Loucy (cell line): ENCODE measurements at regions not wholly inside any gene's neighbourhood (a gene's known extent, or its start where the extent isn't known, plus 50 kb on each side); places are given as distances from the start of the nearest gene placed in this dataset.

ENCODE experiments used
- H2AFZ ChIP-seq: fragments of 200-600 bp; sonication (generic); 2 replicates; pipeline ENCODE4 v1.6.0; 2016; ENCODE audit warnings: antibody characterized with exemption, mild to moderate bottlenecking, low read length, moderate library complexity
- H3F3A ChIP-seq: fragments of 200-600 bp; 2 replicates; pipeline ENCODE4 v1.6.0; 2016; ENCODE audit warnings: antibody characterized with exemption, low read depth, mild to moderate bottlenecking
- H3K27me3 ChIP-seq: fragments of 200-600 bp; sonication (generic); 2 replicates; pipeline ENCODE4 v1.6.1; 2014; ENCODE audit warnings: low read length, mild to moderate bottlenecking; ENCODE audit not compliant: insufficient read depth, poor library complexity, severe bottlenecking
- H3K36me3 ChIP-seq: fragments of 200-600 bp; sonication (generic); 2 replicates; pipeline ENCODE4 v1.6.1; 2016; ENCODE audit warnings: low read length; ENCODE audit not compliant: insufficient read depth
- H3K4me1 ChIP-seq: fragments of 200-600 bp; sonication (generic); 2 replicates; pipeline ENCODE4 v1.5.1; 2014; ENCODE audit warnings: low read length, mild to moderate bottlenecking; ENCODE audit not compliant: insufficient read depth, poor library complexity, severe bottlenecking
- H3K4me2 ChIP-seq: fragments of 200-600 bp; sonication (generic); 2 replicates; pipeline ENCODE4 v1.6.0; 2014; ENCODE audit warnings: antibody characterized with exemption, low read length, low read depth, mild to moderate bottlenecking; ENCODE audit not compliant: poor library complexity, severe bottlenecking
- H3K4me3 ChIP-seq: fragments of 200-600 bp; sonication (generic); 2 replicates; pipeline ENCODE4 v1.5.1; 2014; ENCODE audit warnings: low read length, mild to moderate bottlenecking, mixed read lengths; ENCODE audit not compliant: poor library complexity, severe bottlenecking
- H3K79me2 ChIP-seq: fragments of 200-600 bp; sonication (generic); 2 replicates; pipeline ENCODE4 v1.6.1; 2014; ENCODE audit warnings: low read length; ENCODE audit not compliant: insufficient read depth
- H3K9ac ChIP-seq: fragments of 200-600 bp; sonication (generic); 2 replicates; pipeline ENCODE4 v1.6.0; 2014; ENCODE audit warnings: mild to moderate bottlenecking, low read depth, low read length, moderate library complexity; ENCODE audit not compliant: poor library complexity, severe bottlenecking
- H3K9me2 ChIP-seq: fragments of 200-600 bp; sonication (generic); replicated peaks from 2 replicates; pipeline ENCODE4 v1.6.1; 2016; ENCODE audit warnings: low read depth, low read length, mixed read lengths
- H3K9me3 ChIP-seq: fragments of 200-600 bp; sonication (generic); 2 replicates; pipeline ENCODE4 v1.6.1; 2014; ENCODE audit warnings: mild to moderate bottlenecking, antibody characterized with exemption, low read length, low read depth; ENCODE audit not compliant: insufficient read depth
- H4K20me1 ChIP-seq: fragments of 200-600 bp; sonication (generic); 2 replicates; pipeline ENCODE4 v1.6.0; 2014; ENCODE audit warnings: antibody characterized with exemption, low read length, mild to moderate bottlenecking; ENCODE audit not compliant: insufficient read depth, poor library complexity, severe bottlenecking
- CTCF ChIP-seq: fragments of 200-600 bp; sonication (generic); conservative IDR thresholded peaks from 2 replicates; pipeline ENCODE4 v1.5.1; 2014; ENCODE audit warnings: mild to moderate bottlenecking, antibody characterized with exemption, low read length
- EZH2phosphoT487 ChIP-seq: fragments of 200-600 bp; IDR thresholded peaks from 2 replicates; pipeline ENCODE4 v1.6.1; 2018; ENCODE audit warnings: antibody characterized with exemption, mild to moderate bottlenecking, moderate library complexity, borderline replicate concordance

DNA sequence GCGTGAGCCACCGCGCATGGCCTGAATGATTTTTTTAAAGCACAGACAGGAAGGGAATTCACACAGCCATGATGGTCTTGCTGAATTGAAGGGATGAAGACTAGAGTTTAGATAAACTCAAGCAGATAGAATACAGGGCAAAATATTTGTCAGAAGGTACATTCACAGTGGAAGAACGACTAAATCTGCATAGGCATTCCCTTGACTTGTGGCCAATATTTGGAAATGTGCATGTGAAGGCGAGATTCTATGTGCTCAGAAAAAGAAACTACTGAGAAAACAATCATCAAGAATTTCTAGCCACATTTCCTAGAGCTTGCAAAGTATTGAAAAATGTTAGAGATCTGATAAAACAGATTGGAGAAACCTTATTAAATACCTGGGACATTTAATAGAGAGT, 1166.2 kb downstream of the DNAJB9 start:
- H3K4me3 ChIP-seq = no peak overlapping the region
- no peak for TF ChIP-seq CTCF
- no peak for TF ChIP-seq EZH2phosphoT487
- no peaks in the 10 kb centered on the region for H3K27me3 ChIP-seq
- no peaks in the 10 kb centered on the region for H3K9me3 ChIP-seq
- no peak overlapping the region for H3K4me2 ChIP-seq
- H3K4me1 ChIP-seq = no peaks in the 10 kb centered on the region
- H3K36me3 ChIP-seq = no peaks in the 10 kb centered on the region
- H2AFZ ChIP-seq = no peak overlapping the region
- H4K20me1 ChIP-seq = no peaks in the 10 kb centered on the region
- H3K79me2 ChIP-seq = no peaks in the 10 kb centered on the region
- no peak overlapping the region for H3K9ac ChIP-seq
- no peaks in the 10 kb centered on the region for H3F3A ChIP-seq
- no peaks in the 10 kb centered on the region for H3K9me2 ChIP-seq

DNA sequence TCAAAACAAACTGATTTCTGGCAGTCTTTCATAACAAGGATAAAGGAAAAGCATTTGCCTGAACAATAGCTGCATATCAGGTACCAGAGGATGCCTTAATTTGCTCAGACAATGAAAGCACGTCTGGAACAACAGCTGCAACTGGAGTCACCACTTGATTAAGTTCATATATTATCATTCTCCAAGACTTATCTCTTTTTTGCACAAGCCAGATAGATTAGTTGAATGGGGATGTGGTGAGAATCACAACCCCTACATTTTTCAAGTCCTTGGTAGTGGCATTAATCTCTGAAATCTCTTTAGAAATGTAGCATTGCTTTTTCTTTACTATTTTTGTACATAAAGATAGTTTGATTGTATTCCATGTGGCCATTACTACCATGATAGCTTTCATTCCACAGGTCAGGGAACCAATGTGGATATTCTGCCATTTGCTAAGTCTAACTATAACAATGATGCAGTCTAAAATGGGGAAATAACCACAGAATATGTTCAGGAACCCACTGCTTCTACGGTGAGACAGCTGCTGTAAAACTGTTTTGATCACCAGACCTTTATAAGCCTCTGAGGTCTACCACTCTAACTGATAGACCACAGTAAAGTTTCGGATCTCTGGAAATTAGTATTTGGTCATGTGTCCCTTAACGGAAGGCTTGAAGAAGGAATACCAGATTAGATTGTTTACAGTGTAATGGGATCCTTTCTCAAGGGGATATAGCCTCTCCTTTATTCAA, 1176.2 kb downstream of the DNAJB9 start:
- no peaks in the 10 kb centered on the region for H3K9me2 ChIP-seq
- no peaks in the 10 kb centered on the region for H4K20me1 ChIP-seq
- H3K9me3 ChIP-seq = no peaks in the 10 kb centered on the region
- H3K4me3 ChIP-seq = no peak overlapping the region
- H2AFZ ChIP-seq = no peak overlapping the region
- no peaks in the 10 kb centered on the region for H3K36me3 ChIP-seq
- no peaks in the 10 kb centered on the region for H3F3A ChIP-seq
- H3K9ac ChIP-seq = no peak overlapping the region
- no peaks in the 10 kb centered on the region for H3K79me2 ChIP-seq
- no peak for TF ChIP-seq EZH2phosphoT487
- TF ChIP-seq CTCF = no peak
- no peak overlapping the region for H3K4me2 ChIP-seq
- no peaks in the 10 kb centered on the region for H3K4me1 ChIP-seq
- no peaks in the 10 kb centered on the region for H3K27me3 ChIP-seq

DNA sequence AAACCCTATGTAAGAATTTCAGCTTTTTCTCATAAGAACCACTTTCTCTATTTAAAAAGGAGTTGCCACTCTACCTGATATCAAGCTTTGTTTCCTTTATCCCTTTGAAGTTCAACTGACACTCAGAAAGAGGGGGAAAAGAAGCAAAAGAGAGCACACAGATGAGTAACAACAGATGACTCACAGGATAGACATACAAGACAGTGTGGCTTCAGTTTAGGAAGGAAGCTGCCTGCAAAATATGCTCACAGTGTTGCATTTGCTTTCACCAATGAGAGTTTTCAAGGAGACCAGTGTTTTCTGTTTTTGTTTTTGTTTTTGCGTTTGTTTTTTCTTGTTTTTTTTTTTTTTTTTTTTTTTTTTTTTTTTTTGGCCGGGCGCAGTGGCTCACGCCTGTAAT, 1181.6 kb downstream of the DNAJB9 start:
- H2AFZ ChIP-seq = no peak overlapping the region
- H3K9me2 ChIP-seq = no peaks in the 10 kb centered on the region
- no peak overlapping the region for H3K9ac ChIP-seq
- no peak overlapping the region for H3K4me3 ChIP-seq
- H3K36me3 ChIP-seq = no peaks in the 10 kb centered on the region
- H3F3A ChIP-seq = no peaks in the 10 kb centered on the region
- TF ChIP-seq EZH2phosphoT487 = no peak
- no peak for TF ChIP-seq CTCF
- no peaks in the 10 kb centered on the region for H3K9me3 ChIP-seq
- no peaks in the 10 kb centered on the region for H3K4me1 ChIP-seq
- H3K79me2 ChIP-seq = no peaks in the 10 kb centered on the region
- H3K27me3 ChIP-seq = no peaks in the 10 kb centered on the region
- no peaks in the 10 kb centered on the region for H4K20me1 ChIP-seq
- no peak overlapping the region for H3K4me2 ChIP-seq
